H1 (cell line): ENCODE measurements at regions not wholly inside any gene's neighbourhood (a gene's known extent, or its start where the extent isn't known, plus 50 kb on each side); places are given as distances from the start of the nearest gene placed in this dataset.

Experiments used
- NANOG ChIP-seq: IDR thresholded peaks from 2 replicates; pipeline ENCODE4 v1.6.1; 2011; ENCODE audit warnings: low read length, low read depth, mild to moderate bottlenecking, inconsistent platforms; ENCODE audit not compliant: insufficient read depth, poor library complexity, severe bottlenecking

GRCh38 chr3:139286241-139286640 is 57.6 kb upstream of the MRPS22 start (continued):
- no peak for TF ChIP-seq NANOG
- TF ChIP-seq, all 59 proteins: peak for 0
